OCI-LY7 (cell line): ENCODE measurements at regions not wholly inside any gene's neighbourhood (a gene's known extent, or its start where the extent isn't known, plus 50 kb on each side); places are given as distances from the start of the nearest gene placed in this dataset.

ENCODE experiments used
- EZH2phosphoT487 ChIP-seq: fragments of 200-600 bp; sonication (generic); IDR thresholded peaks from 2 replicates; pipeline ENCODE4 v1.6.1; 2018; ENCODE audit warnings: low read depth, borderline replicate concordance, mild to moderate bottlenecking, mixed run types, antibody characterized with exemption, low read length, moderate library complexity, mixed read lengths
- TF ChIP-seq, protein P1 (sequence below): fragments of 200-600 bp; sonication (generic); conservative IDR thresholded peaks from 2 replicates; pipeline ENCODE4 v1.5.1; 2014; ENCODE audit warnings: mild to moderate bottlenecking, antibody characterized with exemption, low read length, moderate library complexity, mixed read lengths

DNA sequence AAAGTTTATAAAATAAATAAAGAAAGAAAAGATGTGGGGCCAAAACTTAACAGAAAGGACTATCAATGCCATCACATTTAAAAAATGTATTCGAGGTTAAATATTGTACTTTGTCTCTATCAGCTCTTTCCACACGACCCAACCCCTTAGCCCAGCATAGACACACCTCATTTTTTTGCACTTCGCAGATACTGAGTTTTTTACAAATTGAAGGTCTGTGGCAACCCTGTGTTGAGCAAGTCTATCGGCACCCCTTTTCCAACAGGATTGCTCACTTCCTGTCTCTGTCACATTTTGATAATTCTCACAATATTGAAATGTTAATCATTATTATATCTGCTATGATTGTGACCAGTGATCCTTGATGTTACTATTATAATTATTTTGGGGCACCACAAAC lies 151.6 kb upstream of the TBX20 start:
- TF ChIP-seq, protein P1, sequence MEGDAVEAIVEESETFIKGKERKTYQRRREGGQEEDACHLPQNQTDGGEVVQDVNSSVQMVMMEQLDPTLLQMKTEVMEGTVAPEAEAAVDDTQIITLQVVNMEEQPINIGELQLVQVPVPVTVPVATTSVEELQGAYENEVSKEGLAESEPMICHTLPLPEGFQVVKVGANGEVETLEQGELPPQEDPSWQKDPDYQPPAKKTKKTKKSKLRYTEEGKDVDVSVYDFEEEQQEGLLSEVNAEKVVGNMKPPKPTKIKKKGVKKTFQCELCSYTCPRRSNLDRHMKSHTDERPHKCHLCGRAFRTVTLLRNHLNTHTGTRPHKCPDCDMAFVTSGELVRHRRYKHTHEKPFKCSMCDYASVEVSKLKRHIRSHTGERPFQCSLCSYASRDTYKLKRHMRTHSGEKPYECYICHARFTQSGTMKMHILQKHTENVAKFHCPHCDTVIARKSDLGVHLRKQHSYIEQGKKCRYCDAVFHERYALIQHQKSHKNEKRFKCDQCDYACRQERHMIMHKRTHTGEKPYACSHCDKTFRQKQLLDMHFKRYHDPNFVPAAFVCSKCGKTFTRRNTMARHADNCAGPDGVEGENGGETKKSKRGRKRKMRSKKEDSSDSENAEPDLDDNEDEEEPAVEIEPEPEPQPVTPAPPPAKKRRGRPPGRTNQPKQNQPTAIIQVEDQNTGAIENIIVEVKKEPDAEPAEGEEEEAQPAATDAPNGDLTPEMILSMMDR, result no peak
- TF ChIP-seq EZH2phosphoT487, result no peak
